Kidney capillary endothelial cell (primary cell): ENCODE measurements at regions not wholly inside any gene's neighbourhood (a gene's known extent, or its start where the extent isn't known, plus 50 kb on each side); places are given as distances from the start of the nearest gene placed in this dataset.

Experiments used
- DNase-seq: peaks from one replicate; pipeline ENCODE4 v3.0.0-alpha.2; 2018; ENCODE audit warnings: low spot score

DNA sequence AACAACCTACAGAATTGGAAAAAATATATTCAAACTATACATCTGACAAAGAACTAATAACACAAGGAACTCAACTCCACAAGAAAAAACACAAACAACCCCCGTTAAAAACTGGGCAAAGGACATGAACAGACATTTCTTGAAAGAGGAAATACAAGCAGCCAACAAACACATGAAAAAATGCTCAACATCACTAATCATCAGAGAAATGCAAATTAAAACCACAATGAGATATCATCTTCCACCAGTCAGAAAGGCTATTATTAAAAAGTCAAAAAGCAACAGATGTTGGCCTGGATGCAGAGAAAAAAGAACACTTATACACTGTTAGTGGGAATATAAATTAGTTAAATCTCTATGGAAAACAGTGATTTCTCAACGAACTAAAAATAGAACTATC, 82.6 kb upstream of the CCDC91 start:
- no peak for DNase-seq

- DNase-seq = no peak
Observed at GRCh38 chr12:28108599-28108998, 81.7 kb upstream of the CCDC91 start.

DNA sequence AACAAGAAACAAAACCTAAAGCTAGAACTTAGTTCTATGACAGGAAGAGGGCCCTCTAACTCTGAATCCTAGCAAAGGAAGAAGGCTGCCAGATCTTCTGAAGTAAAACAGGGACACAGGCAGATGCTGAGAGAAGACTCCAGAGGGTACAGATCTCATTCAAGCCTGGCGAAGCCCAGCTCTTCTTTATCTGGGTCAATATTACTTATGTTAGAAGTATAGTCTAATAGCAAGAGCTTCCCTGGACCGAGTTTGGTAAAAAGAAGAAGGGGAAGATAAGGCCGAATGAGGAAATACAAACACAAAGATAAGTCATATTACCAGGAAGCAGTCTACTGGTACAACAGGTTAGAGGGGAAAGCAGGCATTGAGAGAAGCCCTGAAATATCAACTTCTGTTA, 79.9 kb upstream of the CCDC91 start:
- DNase-seq = no peak

DNA sequence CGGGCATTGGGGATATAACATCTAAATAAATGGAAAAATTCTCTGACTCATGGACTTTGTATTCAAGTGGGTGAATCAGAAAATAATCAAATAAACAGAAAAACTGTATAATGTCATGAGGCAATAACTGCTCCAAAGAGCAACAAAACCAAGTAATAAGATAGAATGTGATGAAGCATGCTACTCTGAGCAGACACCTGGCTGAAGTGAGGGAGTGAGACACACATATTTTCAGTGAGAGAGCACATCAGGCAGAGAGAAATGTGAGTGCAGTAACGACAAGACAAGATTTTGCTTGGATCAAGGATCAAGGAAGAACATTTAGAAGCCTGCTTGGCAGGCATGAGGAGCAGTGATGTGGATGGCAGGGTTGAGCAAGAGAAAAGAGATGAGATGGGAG, 75.8 kb upstream of the CCDC91 start:
- no peak for DNase-seq

GRCh38 chr12:28121433-28121832, 68.8 kb upstream of the CCDC91 start:
- DNase-seq = no peak

DNA sequence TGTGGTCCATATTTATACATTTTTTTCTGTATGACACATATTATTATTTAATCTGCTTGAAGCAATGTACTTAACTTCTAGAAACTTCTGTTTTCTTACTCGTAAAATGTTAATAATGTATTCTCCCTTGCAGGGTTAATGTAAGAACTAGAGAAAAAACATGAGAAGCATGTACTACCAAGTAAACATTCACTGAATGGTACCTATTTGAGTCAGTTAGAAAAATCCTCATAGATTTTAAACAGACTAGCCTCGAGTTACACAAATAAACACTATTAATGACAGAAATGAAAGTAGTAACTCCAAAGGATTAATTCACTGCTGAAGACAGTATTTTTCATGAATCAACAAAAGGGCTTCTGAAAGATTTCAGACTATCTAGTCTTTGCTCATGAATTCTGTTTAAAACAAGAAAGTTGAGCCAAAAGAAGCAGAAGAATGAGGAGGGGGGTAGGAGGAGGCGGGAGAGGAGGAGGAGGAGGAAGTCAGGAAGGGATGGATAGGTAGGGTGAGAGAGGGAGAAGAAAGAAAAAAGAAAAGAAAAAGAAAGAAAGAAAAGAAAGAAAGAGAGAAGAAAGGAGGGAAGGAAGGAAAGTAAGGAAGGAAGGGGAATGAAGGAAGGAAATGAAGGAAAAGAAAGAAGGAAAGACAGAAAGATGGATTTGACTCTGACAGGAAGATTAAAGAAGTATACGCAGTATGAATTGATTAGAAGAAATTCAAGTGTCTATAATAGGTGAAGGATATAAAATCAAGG, 68.2 kb upstream of the CCDC91 start:
- DNase-seq = no peak

DNA sequence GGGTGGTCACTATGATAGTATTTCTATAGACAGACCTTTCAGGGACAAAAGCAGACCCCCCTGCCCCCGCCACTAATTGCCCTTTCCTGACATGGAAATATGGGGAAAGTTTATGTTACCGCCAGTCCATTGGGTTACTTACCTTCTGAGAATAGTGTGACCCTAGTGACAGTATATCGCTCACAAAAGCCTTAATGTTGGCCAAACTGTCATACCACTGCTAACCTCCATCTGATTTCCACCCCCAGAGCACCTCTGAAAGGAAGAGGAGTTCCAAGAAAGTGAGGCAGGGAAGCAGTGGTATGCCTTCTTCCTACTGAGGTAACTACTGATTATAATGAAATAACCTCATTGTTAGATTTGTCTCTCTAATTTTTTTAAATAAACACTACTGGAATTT, 67.5 kb upstream of the CCDC91 start:
- DNase-seq = no peak

GRCh38 chr12:28127455-28127854, 62.8 kb upstream of the CCDC91 start:
- no peak for DNase-seq

- no peak for DNase-seq
Observed at GRCh38 chr12:28129031-28129430, 61.2 kb upstream of the CCDC91 start.

GRCh38 chr12:28130234-28130624, 60.0 kb upstream of the CCDC91 start:
- DNase-seq = no peak

DNA sequence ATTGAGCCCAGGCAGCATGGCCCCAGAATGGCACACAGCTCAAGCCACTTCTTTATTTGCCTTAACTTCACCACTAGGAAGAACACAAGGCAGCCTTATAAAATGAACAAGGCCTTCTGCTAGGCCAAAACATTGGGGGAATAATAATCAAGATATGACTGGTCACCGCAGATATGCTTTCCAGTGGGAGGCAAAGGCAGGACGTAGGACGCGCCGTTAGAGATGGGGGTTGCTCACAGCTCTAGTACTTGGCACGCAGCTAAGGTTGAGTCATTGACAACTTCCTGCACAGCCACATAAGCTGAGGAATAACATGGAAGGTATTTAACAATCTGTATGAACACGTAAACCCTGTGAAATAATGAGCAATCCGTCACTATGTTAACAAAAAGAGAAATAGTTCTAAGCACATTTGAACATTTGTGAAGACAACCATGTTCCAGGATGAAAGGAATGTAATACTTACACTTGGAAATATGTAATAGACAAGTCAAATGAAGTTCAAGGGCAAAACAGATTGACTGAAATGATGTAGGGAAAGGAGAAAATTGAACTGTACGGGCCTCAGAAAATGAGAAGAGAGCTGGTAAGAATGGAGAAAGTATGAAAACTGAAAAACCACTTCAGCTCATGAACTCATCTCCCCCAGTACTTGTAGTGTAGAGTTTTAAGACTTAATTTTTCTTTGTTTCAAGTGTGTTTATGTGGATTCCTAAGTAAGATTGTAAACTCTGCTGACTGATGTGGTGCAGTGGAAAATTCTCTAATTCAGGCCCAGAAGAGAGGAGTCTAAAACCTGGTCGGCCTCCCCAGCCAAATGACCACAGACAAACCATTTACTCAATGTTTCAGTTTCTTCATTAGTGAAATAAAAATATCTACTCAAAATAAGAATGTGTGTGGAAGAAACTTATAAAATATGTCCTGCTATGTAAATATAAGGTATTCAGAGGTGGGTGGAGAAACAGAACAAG, 59.3 kb upstream of the CCDC91 start:
- DNase-seq = peak; percentile 96

DNA sequence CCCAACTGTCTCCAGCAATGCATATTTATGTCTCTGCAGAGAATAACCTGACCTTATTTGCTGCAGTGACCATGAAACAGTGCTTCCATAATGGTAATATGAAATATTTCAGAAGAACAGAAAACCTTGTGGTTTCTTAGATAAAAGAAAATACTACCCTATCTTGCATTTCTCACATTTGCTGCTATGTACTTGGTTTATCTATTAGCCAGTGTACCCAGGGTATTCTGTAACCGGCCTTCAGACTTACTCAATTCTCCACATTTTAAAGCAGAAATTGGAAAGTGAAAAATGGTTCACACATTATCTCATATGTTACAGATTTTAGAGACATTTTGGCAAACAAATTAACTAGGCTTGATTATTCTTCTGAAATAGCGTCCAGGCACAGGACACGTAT, 57.9 kb upstream of the CCDC91 start:
- no peak for DNase-seq

- no peak for DNase-seq
Observed at GRCh38 chr12:28135801-28136439, 54.3 kb upstream of the CCDC91 start.

DNA sequence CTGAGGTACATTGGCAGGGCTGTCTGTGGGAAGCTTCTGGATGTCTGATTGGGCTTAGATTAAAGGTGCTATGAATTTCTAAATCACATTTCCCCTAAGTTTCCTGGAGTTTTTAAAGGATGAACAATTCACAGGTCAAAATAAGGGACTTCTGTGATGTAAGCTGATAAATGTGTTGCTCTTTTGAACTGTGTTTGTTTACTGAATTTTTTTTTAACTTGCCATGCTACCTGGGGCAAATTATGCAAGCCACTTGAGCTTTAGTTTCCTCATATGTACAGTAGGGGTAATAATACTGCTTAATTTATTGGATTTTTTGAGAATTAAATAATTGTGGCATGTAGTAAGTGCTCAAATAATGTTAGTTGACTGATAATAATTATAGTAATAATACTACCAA, 52.8 kb upstream of the CCDC91 start:
- DNase-seq = no peak

DNA sequence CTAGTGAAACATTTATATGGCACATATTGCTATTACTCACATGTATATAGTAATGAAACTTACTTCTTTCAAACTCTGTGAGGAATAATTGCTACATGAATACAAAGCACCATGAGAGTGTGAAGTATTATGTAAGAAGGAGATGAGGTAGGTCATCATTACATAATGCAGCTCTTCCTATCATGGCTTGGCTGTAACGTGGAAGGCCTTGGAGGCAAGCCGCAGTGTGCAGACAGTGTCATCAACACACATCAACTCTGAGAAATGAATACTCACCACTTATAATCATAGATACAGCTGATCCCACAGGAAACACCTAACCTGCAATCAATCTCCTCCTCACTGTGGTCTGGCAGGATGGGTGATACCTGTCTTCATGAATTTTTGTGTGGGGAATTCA, 49.9 kb upstream of the CCDC91 start:
- no peak for DNase-seq
